ENCODE measurements at regions not wholly inside any gene's neighbourhood (a gene's known extent, or its start where the extent isn't known, plus 50 kb on each side); places are given as distances from the start of the nearest gene placed in this dataset.

GRCh38 chr13:74892096-74892495 is 589.9 kb downstream of the TBC1D4 start:
- TF ChIP-seq ZNF655 (CRISPR knock-in tag; IDR thresholded peaks at IDR 0.05) (no peak), KLF16 (IDR thresholded peaks at IDR 0.05) (no peak), ETV6 (IDR thresholded peaks at IDR 0.05; ENCODE audit: borderline replicate concordance in 1 of 2, low read depth in 2 of 2, low read length in 1 of 2) (no peak), ETV6 (CRISPR knock-in tag; IDR thresholded peaks at IDR 0.05; ENCODE audit: borderline replicate concordance) (no peak), EP300 (IDR thresholded peaks at IDR 0.05; ENCODE audit: low read length) (no peak), YY1 (IDR thresholded peaks at IDR 0.05; ENCODE audit: borderline replicate concordance in 1 of 3, control insufficient read depth in 1 of 3, extremely low read depth in 1 of 3, insufficient read depth in 3 of 3, insufficient read length in 1 of 3, insufficient replicate concordance in 2 of 3, low read depth in 1 of 3, low read length in 2 of 3) (no peak), MAFK (IDR thresholded peaks at IDR 0.05; ENCODE audit: low read length) (no peak), IRF2 (CRISPR knock-in tag; IDR thresholded peaks at IDR 0.05) (no peak), RBBP5 (IDR thresholded peaks at IDR 0.05; ENCODE audit: borderline replicate concordance, insufficient read depth, low read length, poor library complexity, severe bottlenecking) (no peak), PREB (CRISPR knock-in tag; IDR thresholded peaks at IDR 0.05) (no peak), ZBTB11 (CRISPR knock-in tag; IDR thresholded peaks at IDR 0.05) (no peak), ZNF644 (tag; IDR thresholded peaks at IDR 0.05; ENCODE audit: low read depth) (no peak)

Data from K562 (cell line).